HepG2 (cell line): ENCODE measurements at regions not wholly inside any gene's neighbourhood (a gene's known extent, or its start where the extent isn't known, plus 50 kb on each side); places are given as distances from the start of the nearest gene placed in this dataset.

Experiments
- ATAC-seq: fragments of 200-7000 bp; cut with Tn5 transposase; 3 replicates; pipeline ENCODE4 v1.9.1; 2020; ENCODE audit warnings: mild to moderate bottlenecking, moderate library complexity
- BruUV-seq: library from RNA; stranded (reverse); fragments of 400-500 nt; replicated peaks from 2 replicates; lab custom pipeline; 2021; lab: Mats Ljungman, UMichigan
- CTCF ChIA-PET: fragments of 300-600 bp; formaldehyde crosslinking; extraction: SDS; loops from one replicate; lab custom pipeline; 2021; ENCODE audit warnings: low total read pairs, inconsistent platforms, low intra/inter-chr PET ratio; lab: Yijun Ruan, JAX
- POLR2A ChIA-PET: fragments of 350-600 bp; sonication (Branson Sonifier 250); formaldehyde crosslinking; loops from one replicate; lab custom pipeline; 2020; ENCODE audit warnings: antibody characterized with exemption, inconsistent platforms; lab: Yijun Ruan, JAX
- DNase-seq: peaks from one replicate; pipeline ENCODE4 v3.0.0-alpha.2; 2015; ENCODE audit warnings: low spot score
- FAIRE-seq: peaks from 3 replicates; lab custom pipeline; 2011; peaks lifted over from hg19 to GRCh38; lab: Jason Lieb, UNC
- H2AFZ ChIP-seq: one replicate; pipeline ENCODE4 v1.6.1; 2011; ENCODE audit warnings: low read length, inconsistent platforms
- H3K27ac ChIP-seq: fragments of 300-600 bp; 3 replicates; pipeline ENCODE4 v1.8.0; 2011; ENCODE audit warnings: mixed run types, mild to moderate bottlenecking, mixed read lengths, low read length, inconsistent platforms; ENCODE audit not compliant: insufficient read depth; ENCODE audit errors: extremely low read length
- H3K27me3 ChIP-seq, 2 experiments: fragments of 200-600 bp in 1 of 2; 2 replicates in 1 of 2; 3 replicates in 1 of 2; pipeline versions ENCODE4 v1.6.0 to v1.8.0; 2011; ENCODE audit warnings: low read length in 2 of 2, mild to moderate bottlenecking in 2 of 2, moderate library complexity in 2 of 2, inconsistent platforms in 1 of 2; ENCODE audit not compliant: insufficient read depth in 2 of 2, control insufficient read depth in 1 of 2
- H3K36me3 ChIP-seq, 2 experiments: fragments of 200-600 bp in 1 of 2; replicated peaks in 1 of 2; 2 replicates in 1 of 2; 3 replicates in 1 of 2; pipeline versions ENCODE4 v1.5.1 to v1.8.0; 2011; ENCODE audit warnings: low read length in 2 of 2, inconsistent platforms in 1 of 2; ENCODE audit not compliant: insufficient read depth in 2 of 2, control insufficient read depth in 1 of 2
- H3K4me1 ChIP-seq: 2 replicates; pipeline ENCODE4 v1.5.1; 2012; ENCODE audit warnings: low read length, inconsistent platforms; ENCODE audit not compliant: insufficient read depth
- H3K4me2 ChIP-seq: 2 replicates; pipeline ENCODE4 v1.6.0; 2011; ENCODE audit warnings: low read depth, low read length, inconsistent platforms
- H3K4me3 ChIP-seq, 3 experiments: fragments of 200-600 bp in 1 of 3; sonication (generic), shearing (Covaris generic) in 1 of 3; replicated peaks in 1 of 3; 2 replicates each; pipeline ENCODE4 v1.5.1; 2011 to 2016; ENCODE audit warnings: low read length in 3 of 3, inconsistent platforms in 2 of 3, low read depth in 2 of 3, mild to moderate bottlenecking in 2 of 3, control low read depth in 1 of 3, mixed read lengths in 1 of 3; ENCODE audit not compliant: insufficient read depth in 1 of 3
- H3K79me2 ChIP-seq: one replicate; pipeline ENCODE4 v1.6.1; 2011; ENCODE audit warnings: low read length, inconsistent platforms; ENCODE audit not compliant: insufficient read depth
- H3K9ac ChIP-seq: 2 replicates; pipeline ENCODE4 v1.6.0; 2011; ENCODE audit warnings: mild to moderate bottlenecking, low read depth, low read length, inconsistent platforms; ENCODE audit not compliant: insufficient read depth
- H3K9me3 ChIP-seq: 2 replicates; pipeline ENCODE4 v1.5.1; 2012; ENCODE audit warnings: mild to moderate bottlenecking, low read length
- H4K20me1 ChIP-seq: 2 replicates; pipeline ENCODE4 v1.6.0; 2011; ENCODE audit warnings: inconsistent platforms, mild to moderate bottlenecking, low read length, moderate library complexity; ENCODE audit not compliant: insufficient read depth
- ARID4A ChIP-seq: sonication (generic); formaldehyde crosslinking; IDR thresholded peaks from 2 replicates; pipeline ENCODE4 v1.5.0; 2020; ENCODE audit warnings: mild to moderate bottlenecking, missing genetic modification reagents, borderline replicate concordance
- FOSL1 ChIP-seq: sonication (generic); formaldehyde crosslinking; IDR thresholded peaks from 2 replicates; pipeline ENCODE4 v1.9.0; 2021; ENCODE audit warnings: missing genetic modification reagents, borderline replicate concordance
- KDM2A ChIP-seq: sonication (generic); formaldehyde crosslinking; IDR thresholded peaks from 2 replicates; pipeline ENCODE4 v1.4.0; 2020; ENCODE audit warnings: low read depth, missing genetic modification reagents, borderline replicate concordance
- MIXL1 ChIP-seq: IDR thresholded peaks from 2 replicates; pipeline ENCODE4 v1.6.1; 2016
- NFATC3 ChIP-seq: sonication (generic); formaldehyde crosslinking; IDR thresholded peaks from 2 replicates; pipeline ENCODE4 v1.5.1; 2020; ENCODE audit warnings: mild to moderate bottlenecking, missing genetic modification reagents
- NKX3-1 ChIP-seq: sonication (generic); formaldehyde crosslinking; IDR thresholded peaks from 2 replicates; pipeline ENCODE4 v1.5.0; 2020; ENCODE audit warnings: missing genetic modification reagents
- PHF8 ChIP-seq: sonication (generic); formaldehyde crosslinking; IDR thresholded peaks from 2 replicates; pipeline ENCODE4 v1.5.0; 2020; ENCODE audit warnings: missing genetic modification reagents
- SSRP1 ChIP-seq: IDR thresholded peaks from 2 replicates; pipeline ENCODE4 v1.6.1; 2016; ENCODE audit warnings: control low read depth
- ZBTB42 ChIP-seq: sonication (generic); formaldehyde crosslinking; IDR thresholded peaks from 2 replicates; pipeline ENCODE4 v1.5.0; 2020; ENCODE audit warnings: mild to moderate bottlenecking, missing genetic modification reagents
- ZNF3 ChIP-seq: IDR thresholded peaks from 2 replicates; pipeline ENCODE4 v1.7.0; 2017; ENCODE audit warnings: inconsistent platforms
- ZNF556 ChIP-seq: sonication (generic); formaldehyde crosslinking; IDR thresholded peaks from 2 replicates; pipeline ENCODE4 v1.4.0; 2020; ENCODE audit warnings: mild to moderate bottlenecking, missing genetic modification reagents, borderline replicate concordance
- ZNF557 ChIP-seq: sonication (generic); formaldehyde crosslinking; IDR thresholded peaks from 2 replicates; pipeline ENCODE4 v1.4.0; 2020; ENCODE audit warnings: missing genetic modification reagents
- ZNF878 ChIP-seq: sonication (generic); formaldehyde crosslinking; IDR thresholded peaks from 2 replicates; pipeline ENCODE4 v1.8.1; 2023; ENCODE audit warnings: mild to moderate bottlenecking, missing genetic modification reagents, moderate library complexity
- ZSCAN21 ChIP-seq: sonication (generic); formaldehyde crosslinking; IDR thresholded peaks from 2 replicates; pipeline ENCODE4 v1.8.0; 2022; ENCODE audit warnings: mild to moderate bottlenecking, missing genetic modification reagents, moderate library complexity, borderline replicate concordance
- WGBS: methylation state at CpG from one replicate; pipeline ENCODE4 v1.1.6; 2017; ENCODE audit warnings: low lambda C conversion rate; 5-methylcytosine and 5-hydroxymethylcytosine counted together
- in situ Hi-C: cut with HindIII; loops from 2 replicates; pipeline ENCODE4 v1.10.0; 2017; ENCODE audit warnings: low pct_unique_long_range_greater_than_20kb; ENCODE audit not compliant: extremely low pct_ligation_motif_present
- intact Hi-C: fragments of 100-400 bp; cut with micrococcal nuclease; formaldehyde crosslinking; loops from one replicate; pipeline ENCODE4 v1.10.0; 2022; ENCODE audit not compliant: unreplicated experiment
- TF ChIP-seq, protein P1 (sequence below): IDR thresholded peaks from 2 replicates; pipeline ENCODE4 v1.6.1; 2016; ENCODE audit warnings: mild to moderate bottlenecking, missing biosample characterization, missing genetic modification reagents

DNA sequence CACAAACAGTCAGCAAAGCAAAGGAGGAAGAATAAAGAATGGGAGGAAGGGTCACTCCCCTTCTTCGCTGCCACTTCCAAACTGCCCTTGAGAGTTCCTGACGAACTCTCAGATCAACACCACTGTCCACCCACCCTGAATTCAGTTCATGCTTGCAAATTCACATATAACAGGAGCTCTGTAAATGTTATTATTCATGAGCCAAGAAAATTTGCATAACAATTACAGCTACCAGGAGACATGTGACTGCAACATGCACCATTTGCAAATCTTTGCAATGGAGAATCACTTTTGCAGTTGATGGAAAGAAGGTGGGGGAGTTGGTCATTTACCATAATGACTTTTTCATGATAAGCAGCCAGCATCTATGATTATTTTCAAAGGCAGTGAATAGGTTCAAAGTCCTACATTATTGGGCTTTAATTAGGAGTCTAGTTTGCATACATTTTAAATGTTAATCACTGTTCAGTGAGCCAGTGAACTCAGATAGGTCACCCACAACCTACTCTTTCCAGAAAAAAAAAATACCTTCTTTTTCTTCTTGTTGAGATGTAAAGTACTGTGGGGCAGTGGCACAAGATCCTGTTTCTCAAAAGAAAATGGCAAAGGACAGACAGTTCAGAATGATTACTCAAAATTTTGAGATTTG lies 149.7 kb downstream of the CAAP1 start (continued):
- TF ChIP-seq PHF8 (CRISPR knock-in tag), result no peak

DNA sequence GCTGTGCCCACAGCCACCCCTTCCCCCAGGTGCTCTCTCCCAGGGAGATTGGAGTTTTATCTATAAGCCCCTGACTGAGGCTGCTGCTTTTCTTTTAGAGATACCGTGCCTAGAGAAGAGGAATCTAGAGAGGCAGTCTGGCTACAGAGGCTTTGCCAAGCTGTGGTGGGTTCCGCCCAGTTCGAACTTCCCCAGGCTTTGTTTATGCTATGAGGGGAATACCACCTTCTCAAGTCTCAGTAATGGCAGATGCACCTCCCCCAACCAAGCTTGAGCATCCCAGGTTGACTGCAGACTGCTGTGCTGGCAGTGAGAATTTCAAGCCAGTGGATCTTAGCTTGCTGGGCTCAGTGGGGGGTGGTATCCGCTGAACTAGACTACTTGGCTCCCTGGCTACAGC lies 157.4 kb downstream of the CAAP1 start:
- no peaks in the 10 kb centered on the region for H3K27me3 ChIP-seq
- no peak overlapping the region for H3K27ac ChIP-seq
- no peak overlapping the region for H3K9ac ChIP-seq
- BruUV-seq, result no TSS peak
- FAIRE-seq (no peak), ATAC-seq (no peak)
- POLR2A ChIA-PET, result no interaction called here
- no peak overlapping the region for H2AFZ ChIP-seq
- intact Hi-C loops, result no loop called here
- no peaks in the 10 kb centered on the region for H3K36me3 ChIP-seq
- in situ Hi-C loops, result no loop called here
- TF ChIP-seq NKX3-1 (CRISPR knock-in tag) (no peak), MIXL1 (CRISPR knock-in tag) (no peak), ZSCAN21 (no peak), KDM2A (CRISPR knock-in tag) (no peak)
- TF ChIP-seq, all 625 proteins: peak for 0
- no peak for DNase-seq
- H4K20me1 ChIP-seq, result no peaks in the 10 kb centered on the region
- no peak overlapping the region for H3K4me3 ChIP-seq
- 28% methylated on average over 3 of the region's 4 CpGs for WGBS
- H3K4me2 ChIP-seq, result no peak overlapping the region
- CTCF ChIA-PET, result no interaction called here
- no peaks in the 10 kb centered on the region for H3K79me2 ChIP-seq
- no peaks in the 10 kb centered on the region for H3K4me1 ChIP-seq
- H3K9me3 ChIP-seq, result peaks cover 8% of the 10 kb centered on the region; the same call in 1 of the 2 replicates

DNA sequence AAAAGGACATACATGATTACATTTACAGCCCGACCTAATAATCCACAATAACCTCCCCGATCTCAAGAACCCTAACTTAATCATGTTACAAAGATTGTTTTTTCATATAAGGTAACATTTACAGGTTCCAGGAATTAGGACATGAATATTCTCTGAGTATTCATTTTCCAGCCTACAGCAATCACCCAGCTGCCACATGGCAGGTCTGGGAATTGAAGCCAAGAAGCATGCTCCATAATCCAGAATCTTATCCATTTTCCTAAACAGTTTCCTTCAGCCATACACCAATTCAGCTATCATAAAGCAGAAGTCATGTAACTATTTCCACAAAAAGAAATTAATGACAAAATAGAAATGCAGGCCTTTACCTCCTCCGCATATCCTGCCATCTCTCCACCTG lies 163.4 kb downstream of the CAAP1 start:
- no peak overlapping the region for H3K9ac ChIP-seq
- H2AFZ ChIP-seq, result no peak overlapping the region
- H3K4me1 ChIP-seq, result no peaks in the 10 kb centered on the region
- 15% methylated on average over 3 of the region's 3 CpGs for WGBS
- H3K4me2 ChIP-seq, result no peak overlapping the region
- H3K27ac ChIP-seq, result no peak overlapping the region
- POLR2A ChIA-PET, result no interaction called here
- H3K27me3 ChIP-seq, result no peaks in the 10 kb centered on the region
- no peaks in the 10 kb centered on the region for H3K79me2 ChIP-seq
- ATAC-seq (no peak), FAIRE-seq (no peak), DNase-seq (no peak)
- H3K9me3 ChIP-seq, result no peaks in the 10 kb centered on the region
- no TSS peak for BruUV-seq
- H3K36me3 ChIP-seq, result no peaks in the 10 kb centered on the region
- in situ Hi-C loops (no loop called here), intact Hi-C loops (no loop called here)
- no peak overlapping the region for H3K4me3 ChIP-seq
- CTCF ChIA-PET, result no interaction called here
- no peaks in the 10 kb centered on the region for H4K20me1 ChIP-seq
- TF ChIP-seq FOSL1 (CRISPR knock-in tag) (no peak), ZNF557 (CRISPR knock-in tag) (no peak), ZNF3 (CRISPR knock-in tag) (no peak), ARID4A (CRISPR knock-in tag) (no peak), ZNF878 (CRISPR knock-in tag) (no peak), NFATC3 (CRISPR knock-in tag) (no peak), SSRP1 (CRISPR knock-in tag) (no peak), ZNF556 (CRISPR knock-in tag) (no peak), ZBTB42 (CRISPR knock-in tag) (no peak)
- TF ChIP-seq, protein P1, sequence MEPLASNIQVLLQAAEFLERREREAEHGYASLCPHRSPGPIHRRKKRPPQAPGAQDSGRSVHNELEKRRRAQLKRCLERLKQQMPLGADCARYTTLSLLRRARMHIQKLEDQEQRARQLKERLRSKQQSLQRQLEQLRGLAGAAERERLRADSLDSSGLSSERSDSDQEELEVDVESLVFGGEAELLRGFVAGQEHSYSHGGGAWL (CRISPR knock-in tag), result no peak
